GM21360 (cell line): ENCODE measurements at regions not wholly inside any gene's neighbourhood (a gene's known extent, or its start where the extent isn't known, plus 50 kb on each side); places are given as distances from the start of the nearest gene placed in this dataset.

ENCODE experiments used
- ATAC-seq: cut with Tn5 transposase; IDR thresholded peaks from one replicate; pipeline ENCODE4 v1.9.1; 2021; ENCODE audit warnings: mild to moderate bottlenecking, moderate library complexity; ENCODE audit not compliant: unreplicated experiment

DNA sequence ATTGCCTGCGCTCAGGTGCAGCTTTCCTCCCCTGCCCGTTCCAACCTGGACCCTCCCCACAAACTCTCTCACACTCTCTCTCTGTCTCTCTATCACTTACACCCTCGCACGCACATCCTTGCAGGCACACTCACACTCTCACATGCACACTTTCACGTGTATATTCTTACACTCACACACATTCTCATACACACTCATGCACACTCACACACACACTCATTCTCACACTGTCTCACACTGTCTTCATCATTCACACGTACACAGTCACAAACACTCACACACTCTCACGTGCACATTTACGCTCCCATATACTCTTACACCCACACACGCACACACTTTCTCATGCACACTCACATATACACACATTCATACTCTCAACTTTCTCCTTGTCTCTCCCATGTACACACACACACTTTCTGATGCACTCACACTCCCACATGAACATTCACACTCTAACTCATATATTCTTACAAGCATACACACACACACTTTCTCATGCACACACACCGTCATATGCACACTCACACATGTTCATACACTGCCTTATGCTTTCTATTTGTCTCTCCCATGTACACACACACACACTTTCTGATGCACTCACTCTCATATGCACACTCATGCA lies 229.3 kb downstream of the SNX18 start:
- ATAC-seq: no peak

DNA sequence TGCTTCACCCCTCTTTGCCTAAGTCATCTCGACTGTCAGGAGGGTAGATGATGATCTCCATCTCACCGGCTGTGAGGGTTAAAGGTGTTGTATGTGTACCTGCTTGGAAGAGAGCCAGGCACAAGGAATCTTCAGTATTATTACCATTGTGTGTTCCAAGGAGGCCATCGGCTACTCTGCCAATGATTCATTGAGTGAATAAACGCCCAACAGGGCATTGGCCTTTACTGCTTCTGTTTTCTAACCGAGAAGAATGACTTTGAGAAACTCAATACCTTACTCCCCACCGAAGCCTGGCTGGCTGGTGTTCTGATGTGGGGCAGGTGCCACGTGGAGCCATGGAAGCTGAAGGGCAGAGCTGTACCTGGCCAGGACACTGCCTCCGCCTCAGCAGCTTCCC lies 228.8 kb downstream of the SNX18 start:
- no peak for ATAC-seq

DNA sequence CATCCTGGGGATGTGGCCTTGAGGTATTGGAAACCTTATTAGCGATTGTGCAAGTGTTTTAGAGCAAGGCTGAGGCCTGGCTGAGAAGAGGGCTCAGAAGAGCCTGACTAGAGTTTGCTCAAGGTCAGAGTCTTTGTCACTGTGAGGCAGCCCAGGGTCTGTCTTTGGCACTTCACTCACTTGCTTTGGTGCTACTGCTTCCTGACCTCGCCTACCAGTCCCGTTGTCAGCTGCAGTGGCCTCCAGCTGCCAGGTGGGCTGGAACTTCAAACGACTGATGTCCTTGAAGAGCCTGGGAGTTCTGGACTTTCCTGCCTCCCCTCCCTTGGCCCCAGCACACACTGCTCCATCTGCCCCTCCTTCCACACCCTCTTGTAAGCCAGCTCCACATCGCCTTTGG lies 228.0 kb downstream of the SNX18 start:
- ATAC-seq: no peak

DNA sequence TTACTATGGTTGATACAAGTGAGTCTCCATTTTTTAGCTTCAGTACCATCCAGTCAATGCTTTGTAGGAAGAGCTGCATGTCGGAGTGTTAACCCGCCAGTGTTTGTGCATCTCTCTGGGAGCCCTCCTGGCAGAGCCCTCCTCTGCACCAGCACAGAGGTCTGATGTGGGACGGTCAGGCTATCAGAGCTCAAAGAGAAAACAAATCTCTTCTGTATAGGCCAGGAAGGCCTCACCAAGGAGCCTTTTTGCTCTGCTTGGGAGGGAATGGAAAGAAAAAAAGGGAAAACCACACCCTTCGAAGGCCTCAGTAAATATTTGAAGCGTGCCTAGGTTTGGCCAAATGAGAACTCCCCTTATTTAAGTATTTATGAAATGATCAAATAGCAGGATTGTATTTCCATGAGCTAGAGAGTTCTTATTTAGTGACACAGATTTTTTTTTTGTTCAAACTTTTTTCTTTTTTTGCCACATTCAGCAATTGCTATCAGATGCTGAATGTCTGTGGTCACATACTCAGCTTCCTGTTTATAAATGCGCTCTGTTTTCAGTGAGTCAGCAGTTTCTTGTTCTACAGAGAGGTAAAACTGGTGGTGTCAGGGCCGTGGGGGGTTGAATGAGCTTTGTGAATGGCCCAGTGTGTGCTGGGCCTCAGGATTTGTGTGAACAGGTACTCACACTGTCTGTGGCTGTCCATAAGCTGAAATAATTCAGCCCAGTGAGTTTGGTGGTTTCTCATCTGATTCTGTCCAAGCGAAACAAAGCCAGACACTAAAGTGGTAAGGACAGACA lies 226.6 kb downstream of the SNX18 start:
- no peak for ATAC-seq

DNA sequence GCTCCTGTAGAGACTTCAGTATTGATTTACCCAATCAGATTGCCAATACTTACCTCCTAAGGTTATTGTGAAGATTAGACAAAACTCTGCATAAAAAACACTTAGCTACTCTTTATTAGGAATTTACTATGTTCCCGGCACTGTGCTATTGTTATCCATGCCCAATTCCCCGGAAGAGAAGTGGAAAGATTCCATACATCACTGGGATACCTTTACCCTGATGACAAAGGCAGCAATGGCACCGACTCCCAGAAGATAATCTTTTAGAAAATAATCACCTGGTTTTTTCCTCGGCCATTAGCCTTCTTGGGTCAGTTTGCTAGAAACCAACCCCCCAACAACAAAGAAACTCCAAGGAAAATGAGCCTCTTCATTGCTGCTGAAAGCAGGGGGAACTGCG lies 226.0 kb downstream of the SNX18 start:
- ATAC-seq: no peak

DNA sequence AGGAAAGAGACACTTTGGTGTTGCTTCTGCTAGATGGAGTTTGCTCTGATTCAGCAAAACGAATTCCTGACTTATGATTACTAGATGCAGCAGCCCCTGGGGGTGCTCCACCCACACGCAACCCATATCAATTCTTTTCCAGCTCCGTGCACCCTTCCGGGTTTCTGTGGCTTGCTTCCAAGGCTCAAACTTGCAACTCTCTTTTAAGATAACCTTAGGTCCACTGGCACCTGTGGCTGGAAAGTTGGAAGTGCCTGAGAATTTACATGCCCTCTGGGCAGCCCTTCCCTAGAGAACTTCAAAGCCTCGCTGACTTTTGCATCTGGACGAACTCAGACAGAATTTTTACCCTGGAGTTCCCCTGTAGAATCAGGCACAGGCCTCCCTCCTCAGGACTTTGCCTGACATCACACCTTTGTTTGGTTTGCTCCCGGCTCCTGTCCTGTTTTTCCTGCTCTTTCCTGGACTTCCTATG lies 224.9 kb downstream of the SNX18 start:
- no peak for ATAC-seq

DNA sequence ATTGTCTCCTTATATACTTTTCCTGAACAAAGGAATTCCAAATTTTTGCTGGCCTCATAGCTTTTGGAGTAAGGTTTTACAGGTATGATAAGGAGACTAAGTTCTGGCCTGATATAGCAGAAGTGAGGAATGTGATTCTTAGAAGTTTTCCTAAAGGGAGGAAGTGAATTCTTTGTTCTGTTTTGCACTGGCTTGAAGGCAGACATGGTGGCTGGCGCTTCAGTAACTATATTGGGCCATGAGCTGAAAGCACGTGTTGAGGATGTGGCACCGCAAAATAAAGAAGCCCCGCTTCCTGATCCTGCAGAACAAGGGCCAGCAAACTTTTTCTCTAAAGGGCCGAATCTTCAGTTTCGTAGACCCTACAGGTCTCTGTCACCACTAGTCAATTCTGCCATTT lies 224.2 kb downstream of the SNX18 start:
- no peak for ATAC-seq

DNA sequence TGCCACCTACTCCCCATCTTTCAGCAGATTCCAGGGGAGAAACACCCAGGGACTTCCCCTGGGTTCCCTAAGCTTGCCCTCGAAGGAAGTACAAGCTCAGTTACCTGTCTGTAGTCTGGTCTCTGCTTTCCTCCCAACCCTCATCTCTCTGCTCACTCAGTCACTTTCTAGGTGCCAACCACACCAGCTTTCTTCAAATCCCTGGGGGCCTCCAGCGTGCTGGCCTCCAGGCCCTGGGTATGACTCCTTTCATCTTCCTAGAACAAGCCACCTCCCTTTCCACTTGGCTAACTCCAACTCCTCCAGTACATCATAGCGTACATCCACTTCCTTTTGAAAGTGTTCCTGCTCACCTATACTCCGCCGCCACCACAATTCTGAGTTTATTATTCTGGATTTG lies 222.6 kb downstream of the SNX18 start:
- ATAC-seq: no peak

DNA sequence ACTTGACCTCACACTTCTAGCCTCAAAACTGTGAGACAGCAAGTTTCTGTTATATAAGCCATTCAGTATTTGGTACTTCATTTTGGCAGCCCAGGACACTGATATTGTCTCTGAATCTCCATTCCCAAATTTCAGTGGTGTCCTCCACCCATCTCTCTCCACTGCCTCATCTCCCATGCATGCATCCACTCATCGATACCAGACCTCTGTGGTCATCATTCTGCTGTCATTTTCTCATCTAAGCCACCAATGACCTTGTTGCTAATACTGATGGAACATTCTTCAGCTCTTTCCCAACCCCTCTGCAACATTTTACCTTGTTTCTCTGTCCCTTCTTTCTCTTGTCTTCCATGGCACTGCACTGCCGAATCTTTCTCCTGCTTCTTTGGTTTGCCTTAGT lies 221.8 kb downstream of the SNX18 start:
- ATAC-seq: no peak

DNA sequence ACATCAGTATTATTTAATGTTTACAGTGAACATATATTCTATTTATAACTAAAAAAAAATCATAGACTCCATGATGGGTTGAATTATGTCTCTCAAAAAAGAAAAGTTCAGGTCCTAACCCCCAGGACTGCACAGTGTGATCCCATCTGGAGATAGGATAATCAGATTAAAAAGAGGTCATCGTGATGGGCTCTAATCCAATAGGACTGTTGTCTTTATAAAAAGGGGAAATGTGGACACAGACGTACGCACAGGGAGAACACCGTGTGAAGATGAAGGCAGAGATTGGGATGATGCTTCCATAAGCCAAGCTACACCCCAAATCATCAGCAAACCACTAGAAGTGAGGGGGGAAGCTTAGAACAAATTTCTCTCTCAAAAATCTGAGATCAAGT lies 221.4 kb downstream of the SNX18 start:
- no peak for ATAC-seq

DNA sequence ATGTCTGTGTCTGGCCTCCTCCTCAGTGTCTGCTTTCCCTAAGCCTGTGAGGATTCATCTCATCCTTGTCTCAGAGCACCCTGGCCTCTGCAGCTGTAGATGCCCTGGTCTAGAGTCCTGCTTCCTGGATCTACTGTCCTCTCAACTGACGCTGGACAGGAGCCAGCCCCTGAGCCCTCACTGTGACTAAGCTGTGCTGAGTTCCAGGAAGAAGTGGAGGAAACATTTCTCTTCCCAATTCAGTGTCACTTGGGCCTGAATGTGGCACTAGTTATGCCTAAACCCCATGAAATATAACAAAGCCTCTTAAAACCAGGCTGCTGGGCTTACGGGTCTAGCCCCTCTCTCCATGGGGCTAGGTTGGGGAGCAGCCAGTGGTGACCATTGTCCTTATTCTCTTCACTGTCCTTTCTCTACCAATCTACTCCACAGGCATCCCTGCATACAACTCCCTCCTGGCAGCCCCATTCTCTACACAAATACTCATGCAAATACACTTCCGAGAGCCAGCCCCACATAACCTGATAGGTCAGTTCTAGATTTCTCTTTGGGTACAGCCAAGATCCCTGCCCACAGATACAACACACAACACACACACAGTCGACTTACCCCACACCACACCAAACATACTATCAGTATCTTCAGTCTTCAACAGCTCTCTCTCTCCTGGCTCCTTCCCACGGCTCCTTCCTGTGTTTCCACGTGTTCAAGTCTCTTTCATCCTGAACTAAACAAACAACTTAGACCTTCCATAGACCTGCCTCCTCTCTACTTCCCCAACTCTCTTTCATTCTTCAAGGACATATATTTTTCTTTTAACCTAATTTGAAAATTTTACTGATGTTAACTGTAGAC lies 220.8 kb downstream of the SNX18 start:
- no peak for ATAC-seq

DNA sequence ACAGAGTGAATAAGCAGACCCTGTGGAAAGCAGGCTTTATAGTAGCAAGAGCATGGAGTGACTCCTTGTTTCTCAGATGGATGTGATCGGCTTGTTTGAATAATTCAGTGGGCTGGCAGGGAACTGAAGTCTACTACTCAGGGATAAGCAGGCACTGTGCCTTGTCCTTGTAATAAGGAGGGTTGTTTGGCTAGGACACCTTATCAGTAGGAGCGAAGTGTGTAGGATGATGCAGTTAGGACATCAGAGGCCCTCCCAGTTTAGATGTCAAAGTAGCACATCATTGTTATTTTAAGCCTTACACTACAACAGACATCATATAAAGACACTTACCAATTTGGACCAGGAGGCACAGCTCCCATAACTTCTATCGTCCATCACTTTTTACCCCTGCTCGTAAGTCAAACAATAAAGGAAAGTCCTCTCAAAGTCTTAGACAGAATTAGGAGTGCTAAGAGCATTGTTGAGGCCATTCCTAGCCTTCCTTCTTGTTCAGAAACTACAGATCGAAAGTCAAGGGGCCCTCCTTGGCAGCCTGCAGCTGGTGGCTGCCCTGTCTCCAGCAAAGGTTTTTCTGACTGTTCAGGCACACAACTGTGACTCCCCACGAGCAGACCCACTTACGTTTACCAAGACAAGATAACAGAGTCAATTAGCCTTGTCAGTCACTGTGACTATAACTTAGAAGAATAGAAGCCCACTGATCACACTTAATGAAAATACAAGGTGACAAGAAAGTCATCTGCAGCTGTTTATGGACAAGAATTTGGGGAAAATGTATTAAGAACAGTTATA lies 218.6 kb downstream of the SNX18 start:
- ATAC-seq: no peak

DNA sequence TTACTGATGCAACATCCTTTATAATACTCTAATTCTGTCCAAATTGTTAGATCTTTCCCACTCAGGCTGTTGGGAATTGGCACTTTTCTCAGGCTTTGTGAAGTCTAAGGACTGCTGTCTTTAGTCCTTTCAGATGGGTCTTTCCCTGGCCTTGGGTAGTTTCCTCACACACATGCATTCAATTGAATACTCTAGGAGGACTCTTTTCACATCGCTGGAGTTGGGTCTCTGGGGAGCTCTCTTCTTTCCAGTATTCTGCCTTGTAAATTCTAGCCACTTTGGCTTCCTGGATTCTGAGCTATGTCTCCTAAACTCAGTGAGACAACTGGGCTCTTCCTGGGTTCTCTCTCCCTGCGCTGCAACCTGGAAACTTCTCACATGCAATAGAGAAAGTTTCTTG lies 215.5 kb downstream of the SNX18 start:
- ATAC-seq: no peak

DNA sequence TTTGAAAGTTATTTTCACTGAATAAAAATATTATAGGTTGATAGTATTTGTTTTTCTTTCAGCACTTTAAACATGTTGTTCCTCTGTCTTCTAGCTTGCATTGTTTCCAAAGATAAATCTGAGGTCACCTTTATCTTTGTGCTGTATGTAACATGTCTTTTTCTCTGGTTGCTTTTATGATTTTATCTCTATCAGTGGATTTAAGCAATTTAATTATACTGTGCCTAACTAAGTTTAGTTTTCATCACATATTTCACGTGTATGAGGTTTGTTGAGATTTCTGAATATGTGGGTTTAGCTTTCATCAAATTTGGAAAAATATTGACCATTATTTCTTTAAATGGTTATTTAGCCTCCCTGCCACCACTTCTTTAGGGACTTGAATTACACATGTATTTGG lies 214.5 kb downstream of the SNX18 start:
- no peak for ATAC-seq

DNA sequence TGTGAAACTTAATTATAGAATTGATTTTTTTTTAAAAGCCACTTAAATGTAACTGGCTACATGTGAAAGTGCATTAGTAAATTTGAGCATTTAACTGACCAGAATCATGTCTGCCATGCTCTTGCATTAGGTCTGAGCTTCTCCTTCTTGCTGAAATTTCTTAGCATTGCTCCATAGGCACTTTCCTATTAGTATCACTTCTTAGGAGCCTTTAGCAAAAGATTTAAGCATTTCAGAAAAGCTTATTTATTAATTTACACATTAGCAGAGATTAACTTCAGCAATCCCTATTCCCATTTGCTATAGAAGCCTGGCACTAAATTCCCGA lies 211.0 kb downstream of the SNX18 start:
- no peak for ATAC-seq

DNA sequence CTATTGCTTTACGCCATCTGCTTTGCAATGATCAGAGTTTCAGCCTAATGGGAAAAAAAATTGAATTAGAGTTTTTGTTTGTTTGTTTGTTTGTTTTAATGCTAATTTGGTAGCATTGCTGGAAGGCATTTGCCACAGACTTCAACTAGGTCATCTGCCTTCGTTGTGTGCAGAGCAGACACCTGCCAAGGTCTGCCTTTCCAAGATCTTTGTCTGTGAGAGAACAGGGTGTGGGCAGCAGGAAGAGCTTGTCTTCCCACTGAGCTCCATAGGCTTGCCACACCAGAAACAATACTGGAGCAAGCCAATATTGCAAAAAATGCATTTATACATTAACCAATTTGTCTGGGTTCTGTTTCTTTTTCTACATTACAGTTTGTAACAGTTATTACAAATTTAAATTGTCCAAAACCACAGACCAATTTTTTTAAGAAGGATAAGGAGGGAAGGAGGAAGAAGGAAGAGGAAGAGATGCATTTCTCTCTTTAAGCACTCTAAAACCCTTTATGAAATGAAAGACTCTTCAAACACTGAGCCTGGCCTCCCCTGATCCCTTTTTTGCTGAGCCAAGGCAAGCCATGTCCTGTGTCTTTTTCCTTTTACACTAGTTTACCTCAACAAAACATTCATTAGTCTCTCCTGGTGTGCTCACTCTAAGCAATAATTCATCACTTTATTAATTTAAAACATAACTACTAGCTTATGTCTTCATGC lies 210.5 kb downstream of the SNX18 start:
- ATAC-seq: no peak

DNA sequence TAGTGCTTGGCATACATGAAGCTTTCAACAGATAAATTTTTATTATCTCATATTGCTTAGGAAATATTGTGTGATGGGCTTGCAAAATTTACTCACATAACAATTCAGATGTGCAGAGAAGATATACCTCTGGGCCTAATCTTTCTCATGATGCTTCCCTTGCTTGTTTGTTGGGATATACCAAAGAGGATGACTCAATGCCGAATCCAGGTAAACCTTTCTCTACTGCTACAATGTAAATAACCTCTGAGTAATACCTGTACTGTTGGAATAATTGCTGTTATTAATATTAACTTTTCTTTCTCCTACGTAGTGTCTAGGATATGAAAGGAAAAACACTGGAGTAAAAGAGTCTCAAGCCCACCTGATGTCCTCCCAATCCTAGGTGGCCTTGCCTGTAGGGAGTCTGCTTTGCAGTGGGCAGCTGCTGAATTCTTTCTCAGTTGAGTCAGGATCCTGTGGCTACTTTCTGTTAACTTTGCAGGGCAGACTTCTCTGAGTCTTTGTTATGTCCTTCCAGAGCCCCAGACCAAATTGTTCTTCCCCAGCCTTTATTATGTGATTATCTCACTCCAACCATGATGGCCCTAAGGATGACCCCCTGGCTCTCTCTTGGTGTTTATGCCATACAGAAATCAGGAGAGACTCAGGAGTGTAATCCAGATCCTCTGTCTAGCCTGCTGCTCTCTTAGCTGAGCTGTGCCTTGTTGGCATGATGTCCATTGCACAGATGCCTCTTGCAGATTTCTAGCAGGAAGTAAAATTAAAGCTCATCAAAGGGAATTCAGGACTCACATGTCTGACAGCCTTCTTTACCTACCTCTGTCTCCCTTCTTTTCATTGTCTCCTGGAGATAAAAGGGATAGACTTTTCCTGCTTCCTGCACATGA lies 208.1 kb downstream of the SNX18 start:
- no peak for ATAC-seq

DNA sequence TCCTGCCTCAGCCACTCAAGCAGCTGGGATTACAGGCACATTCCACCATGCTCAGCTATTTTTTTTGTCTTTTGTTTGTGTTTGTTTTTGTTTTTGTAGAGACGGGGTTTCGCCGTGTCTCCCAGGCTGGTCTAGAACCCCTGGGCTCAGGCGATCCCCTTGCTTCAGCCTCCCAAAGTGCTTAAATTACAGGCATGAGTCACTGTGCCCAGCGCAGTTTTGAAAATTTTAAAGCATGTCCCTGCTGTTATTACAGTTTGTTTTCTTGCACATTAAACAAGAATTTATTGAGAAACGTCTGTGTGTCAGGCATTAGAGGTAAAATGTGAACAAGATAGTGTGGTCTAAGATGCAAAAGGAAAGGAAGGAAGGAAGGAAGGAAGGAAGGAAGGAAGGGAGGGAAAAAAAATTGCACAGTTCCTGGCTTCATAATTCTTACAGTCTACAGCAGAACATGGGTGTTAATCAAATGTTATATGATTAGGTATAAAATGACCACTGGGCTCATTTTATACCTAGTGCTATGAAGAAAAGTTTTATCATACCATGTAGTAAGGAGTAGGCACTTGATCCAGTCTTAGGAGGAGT lies 205.4 kb downstream of the SNX18 start:
- ATAC-seq: no peak
